Stimulated activated CD8-positive, alpha-beta memory T cell treated with anti-CD3 and anti-CD28 coated beads, Interleukin-7, amount 100 ng/mL, for 24 hours (primary cell): ENCODE measurements at regions not wholly inside any gene's neighbourhood (a gene's known extent, or its start where the extent isn't known, plus 50 kb on each side); places are given as distances from the start of the nearest gene placed in this dataset.

Source experiments
- DNase-seq: peaks from one replicate; pipeline ENCODE4 v3.0.0-alpha.2; 2020; ENCODE audit warnings: low read depth

DNA sequence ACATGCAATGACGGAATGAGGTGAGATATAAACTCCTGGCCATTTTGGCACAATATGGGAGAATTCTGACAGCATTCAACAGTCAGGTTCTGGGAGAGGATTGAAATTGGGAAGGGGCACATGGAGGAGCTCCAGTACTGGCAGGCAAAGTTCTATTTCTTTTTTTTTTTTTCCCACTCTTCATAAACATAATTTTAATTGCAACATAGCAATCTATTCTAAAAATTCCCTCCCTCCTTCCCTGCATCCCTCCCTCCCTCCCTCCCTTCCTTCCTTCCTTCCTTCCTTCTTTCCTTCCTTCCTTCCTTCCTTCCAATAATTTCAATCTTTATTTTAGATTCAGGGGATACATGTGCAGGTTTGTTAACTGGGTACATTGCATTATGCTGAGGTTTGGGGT lies 93.2 kb downstream of the PTCSC3 start:
- no peak for DNase-seq

- no peak for DNase-seq
Observed at GRCh38 chr14:36078080-36078479, 98.4 kb downstream of the PTCSC3 start.

DNA sequence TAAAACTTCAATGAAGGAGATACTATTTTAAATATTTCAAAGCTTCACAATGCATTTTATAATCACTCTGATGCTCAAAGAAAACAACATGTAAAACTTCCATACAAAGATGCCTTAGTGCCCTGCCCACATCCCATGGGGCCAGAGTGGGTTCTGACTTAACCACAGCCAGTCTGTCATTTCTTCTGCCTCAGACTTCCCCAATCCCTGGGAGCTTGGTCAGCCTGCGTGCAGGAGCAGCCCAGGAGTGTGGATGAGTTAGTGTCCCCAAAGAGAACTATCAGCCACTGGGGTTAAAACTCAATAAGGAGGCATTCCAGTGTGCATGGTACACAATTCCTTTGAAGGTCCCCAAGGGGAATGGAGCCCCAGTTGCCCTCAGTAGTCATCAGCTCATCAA lies 100.3 kb downstream of the PTCSC3 start:
- no peak for DNase-seq

DNA sequence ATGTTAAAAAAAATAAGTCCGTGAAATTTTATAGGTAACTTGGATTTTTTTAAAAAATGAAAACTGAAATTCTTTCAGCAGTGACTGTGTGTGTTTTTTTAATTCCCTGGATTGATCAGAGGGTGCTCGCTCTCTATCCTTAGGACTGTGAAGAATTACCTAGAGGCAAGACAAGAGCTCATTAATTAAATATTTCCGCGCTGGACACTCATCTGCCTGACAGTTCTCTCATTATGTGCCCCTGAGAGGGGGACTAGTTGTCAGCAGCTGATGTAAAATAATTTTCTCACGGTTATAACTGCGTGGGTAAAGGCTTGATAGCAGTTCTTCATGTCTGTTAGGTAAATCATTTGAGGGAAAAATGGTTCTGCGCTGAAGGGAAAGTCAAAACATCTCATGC lies 101.3 kb downstream of the PTCSC3 start:
- no peak for DNase-seq

DNA sequence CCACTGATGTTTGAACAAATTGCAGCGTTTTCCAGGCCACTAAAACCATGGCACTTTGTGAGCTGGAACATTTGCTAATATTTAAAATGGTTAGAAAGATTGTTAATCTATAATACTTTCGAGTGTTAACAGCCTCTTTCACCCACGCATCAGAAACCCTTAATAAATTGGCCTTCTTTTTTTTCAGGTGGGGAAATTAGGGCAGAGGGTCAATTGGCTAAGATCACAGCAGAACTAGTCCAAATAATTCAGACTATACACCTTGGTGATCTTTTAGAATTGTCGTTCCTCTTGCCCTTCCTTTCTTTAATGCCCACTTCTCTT lies 105.8 kb downstream of the PTCSC3 start:
- no peak for DNase-seq

- DNase-seq, result peak; percentile 6
Observed at GRCh38 chr14:36070031-36070719, 106.3 kb downstream of the PTCSC3 start.

DNA sequence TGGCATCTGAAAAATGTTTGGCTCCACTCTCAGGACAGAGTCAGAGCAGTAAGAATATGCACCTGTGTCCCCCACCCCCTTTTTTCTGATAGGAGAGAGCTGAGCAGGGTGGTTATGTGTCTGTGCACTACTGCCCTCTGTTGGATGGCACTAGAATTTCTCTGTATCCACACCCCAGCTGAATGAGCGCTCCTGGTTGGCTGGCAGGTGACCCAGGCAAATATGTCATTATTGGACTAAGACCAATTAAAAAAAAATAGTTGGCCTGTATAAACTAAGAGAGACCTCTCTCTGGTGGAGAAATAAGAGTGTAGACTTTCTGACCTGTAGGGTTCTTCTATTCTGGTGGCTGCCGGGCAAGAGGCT lies 107.0 kb downstream of the PTCSC3 start:
- no peak for DNase-seq

GRCh38 chr14:36068777-36069534 lies 107.6 kb downstream of the PTCSC3 start:
- DNase-seq, result no peak

GRCh38 chr14:36067428-36068187 lies 108.9 kb downstream of the PTCSC3 start:
- DNase-seq, result no peak

GRCh38 chr14:36066636-36067035 lies 109.9 kb downstream of the PTCSC3 start:
- no peak for DNase-seq

GRCh38 chr14:36065831-36066230 lies 110.7 kb downstream of the PTCSC3 start:
- no peak for DNase-seq

DNA sequence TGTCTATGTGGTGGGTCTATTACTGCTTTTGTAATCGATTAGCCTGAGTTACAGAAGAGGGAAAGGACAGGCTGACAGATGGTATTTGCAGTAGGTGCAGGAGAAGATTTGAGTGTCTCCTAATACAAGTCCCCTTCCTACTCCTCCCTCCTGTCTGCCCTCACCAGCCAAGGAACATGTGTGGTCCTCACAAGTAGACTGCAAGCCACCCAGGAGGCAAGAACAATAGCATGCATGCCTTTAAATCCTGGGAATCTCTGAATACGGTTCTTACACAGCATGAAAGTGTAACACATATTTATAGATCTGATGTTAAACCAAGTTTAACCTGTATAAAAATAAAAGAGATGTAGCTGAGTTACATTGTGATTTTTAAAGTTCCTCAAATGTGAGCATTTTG lies 117.0 kb downstream of the PTCSC3 start:
- DNase-seq, result no peak

GRCh38 chr14:36057452-36058116 lies 118.9 kb downstream of the PTCSC3 start:
- DNase-seq, result no peak

DNA sequence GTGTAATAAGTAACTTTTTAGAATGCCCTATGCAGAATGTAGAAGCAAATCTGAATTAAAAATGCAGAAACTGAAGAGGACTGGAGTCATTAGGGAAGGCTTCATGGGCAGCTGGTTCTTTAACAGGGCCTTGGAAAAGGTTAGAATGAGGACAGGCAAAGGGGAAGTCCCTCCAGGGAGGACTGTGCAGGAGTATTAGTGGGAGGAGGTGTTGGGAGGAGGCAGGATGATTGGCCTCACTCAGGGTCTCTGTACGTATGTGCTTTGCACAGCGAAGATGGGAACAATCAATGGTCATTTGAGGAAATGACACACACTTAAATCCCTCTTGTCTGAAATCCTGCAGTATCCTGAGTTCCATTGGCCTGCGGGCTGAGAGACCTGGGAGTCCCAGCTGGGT lies 119.7 kb downstream of the PTCSC3 start:
- DNase-seq, result no peak

DNA sequence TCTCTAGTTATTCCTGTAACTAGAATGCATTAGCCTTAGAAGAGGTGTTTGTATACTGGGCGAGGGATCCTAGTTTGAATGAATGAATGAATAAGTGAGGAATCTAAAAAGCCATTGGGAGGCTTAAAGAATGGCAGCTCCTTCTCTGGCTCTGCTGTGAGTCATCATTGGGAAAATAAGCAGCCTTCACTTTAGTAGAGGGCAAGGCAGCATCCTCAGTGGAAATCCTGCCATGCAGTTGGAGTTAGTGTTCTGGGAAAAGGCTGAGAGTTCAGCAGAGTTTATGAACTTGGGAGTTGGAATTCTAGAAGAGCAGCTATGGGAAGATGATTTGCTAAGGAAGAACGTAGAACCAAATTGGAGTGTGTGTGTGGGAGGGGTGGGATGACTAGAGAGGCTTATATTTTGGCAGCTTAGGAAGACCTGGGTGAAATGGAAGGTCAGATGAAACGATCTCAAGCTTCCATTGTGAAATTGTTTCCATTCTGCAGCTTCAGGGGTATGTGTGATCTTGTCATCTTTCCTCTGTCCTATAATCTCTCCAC lies 120.8 kb downstream of the PTCSC3 start:
- no peak for DNase-seq

DNA sequence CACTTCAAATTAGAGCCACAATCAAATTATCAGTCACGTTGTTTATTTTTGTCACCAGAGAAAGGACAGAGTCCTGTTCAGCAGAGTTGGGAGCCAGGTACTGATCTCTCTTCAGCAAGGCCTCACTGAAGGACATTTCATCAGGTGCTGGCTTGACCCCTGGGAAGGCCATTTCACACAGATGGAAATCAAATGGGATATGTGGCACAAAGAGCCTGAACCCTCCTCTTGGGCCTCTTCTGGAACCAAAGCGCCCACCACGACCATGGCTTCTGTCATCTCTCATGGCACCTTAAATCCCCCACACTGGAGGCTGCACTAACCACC lies 121.5 kb downstream of the PTCSC3 start:
- DNase-seq, result no peak

- DNase-seq, result no peak
Observed at GRCh38 chr14:36054353-36055051, 122.0 kb downstream of the PTCSC3 start.

- DNase-seq, result no peak
Observed at GRCh38 chr14:36052681-36053080, 123.8 kb downstream of the PTCSC3 start.

DNA sequence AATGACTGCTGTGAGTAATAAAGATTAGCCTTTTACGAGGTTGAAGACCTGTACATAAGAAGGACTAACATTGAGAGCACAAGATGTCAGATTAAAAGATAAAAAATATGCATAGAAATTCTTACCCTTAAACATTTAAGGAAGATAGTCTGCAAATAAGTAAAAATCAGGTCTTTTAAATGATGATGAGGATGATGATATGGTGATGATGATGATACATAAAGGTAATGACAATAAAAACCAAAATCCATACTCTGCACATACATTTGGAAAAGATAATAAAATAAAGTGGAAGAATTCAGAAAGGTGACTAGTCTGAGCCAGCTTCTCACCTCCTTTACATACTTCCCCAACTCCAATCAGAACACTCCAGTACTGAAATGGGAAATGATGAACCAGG lies 124.5 kb downstream of the PTCSC3 start:
- no peak for DNase-seq

DNA sequence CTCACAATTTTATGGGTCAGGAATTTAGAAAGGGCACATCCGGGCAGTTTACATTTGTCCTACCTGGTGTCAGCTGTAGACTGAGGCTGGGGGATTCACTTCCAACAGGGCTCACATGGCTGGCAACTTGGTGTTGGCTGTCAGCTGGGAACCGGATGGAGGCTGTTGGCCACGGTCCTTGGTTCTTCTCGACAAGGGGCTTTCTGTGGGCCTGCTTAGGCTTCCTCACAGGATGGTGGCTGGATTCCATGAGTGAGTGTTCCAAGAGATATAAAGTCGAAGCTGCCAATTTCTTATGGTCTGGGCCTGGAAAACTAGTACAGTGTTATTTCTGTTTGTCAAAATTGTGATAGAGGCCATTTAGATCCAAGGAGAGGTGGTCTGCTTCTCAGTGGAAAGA lies 127.9 kb downstream of the PTCSC3 start:
- no peak for DNase-seq

GRCh38 chr14:36047912-36048311 lies 128.6 kb downstream of the PTCSC3 start:
- no peak for DNase-seq

GRCh38 chr14:36035675-36036074 lies 140.8 kb downstream of the PTCSC3 start:
- DNase-seq, result no peak
